GM21526 (cell line): ENCODE measurements at regions not wholly inside any gene's neighbourhood (a gene's known extent, or its start where the extent isn't known, plus 50 kb on each side); places are given as distances from the start of the nearest gene placed in this dataset.

Experiments used
- ATAC-seq: cut with Tn5 transposase; IDR thresholded peaks from one replicate; pipeline ENCODE4 v1.9.1; 2021; ENCODE audit warnings: moderate library complexity; ENCODE audit not compliant: unreplicated experiment, low FRiP score

GRCh38 chrX:148448686-148449085 is 51.7 kb upstream of the AFF2 start:
- no peak for ATAC-seq
